NCI-H146 (cell line): ENCODE measurements at regions not wholly inside any gene's neighbourhood (a gene's known extent, or its start where the extent isn't known, plus 50 kb on each side); places are given as distances from the start of the nearest gene placed in this dataset.
"Not testable (repeated sequence)": the region's sequence is repeated elsewhere in the genome, so short reads cannot be mapped to it uniquely, and the experiment has no call there.

Source experiments
- DNase-seq: peaks from one replicate; lab custom pipeline; 2025; lab: John Stamatoyannopoulos, UW

- no peak for DNase-seq
Measured at GRCh38 chrX:77160301-77160700, 286.9 kb upstream of the FGF16 start.

GRCh38 chrX:77162777-77163176, 284.4 kb upstream of the FGF16 start:
- DNase-seq = no peak

DNA sequence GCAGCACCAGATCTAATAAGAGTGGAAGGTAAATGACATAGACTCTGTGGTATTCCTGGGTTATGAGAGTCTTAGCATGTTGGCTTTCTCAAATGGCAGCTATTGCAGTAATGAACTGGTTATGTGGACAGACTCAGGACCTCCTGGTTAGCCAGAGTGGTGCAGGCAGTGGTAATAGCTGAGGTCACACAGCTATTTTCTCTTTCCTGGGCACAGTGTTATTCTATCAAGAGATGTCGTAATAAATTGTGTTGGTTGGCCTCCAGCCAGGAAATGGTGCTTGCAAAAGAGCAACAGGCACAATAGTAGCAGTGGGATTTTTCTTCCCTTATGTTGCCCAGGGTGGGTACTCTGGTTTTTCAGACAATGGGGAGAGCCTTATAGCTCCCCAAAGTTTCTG, 279.2 kb upstream of the FGF16 start:
- DNase-seq = no peak

DNA sequence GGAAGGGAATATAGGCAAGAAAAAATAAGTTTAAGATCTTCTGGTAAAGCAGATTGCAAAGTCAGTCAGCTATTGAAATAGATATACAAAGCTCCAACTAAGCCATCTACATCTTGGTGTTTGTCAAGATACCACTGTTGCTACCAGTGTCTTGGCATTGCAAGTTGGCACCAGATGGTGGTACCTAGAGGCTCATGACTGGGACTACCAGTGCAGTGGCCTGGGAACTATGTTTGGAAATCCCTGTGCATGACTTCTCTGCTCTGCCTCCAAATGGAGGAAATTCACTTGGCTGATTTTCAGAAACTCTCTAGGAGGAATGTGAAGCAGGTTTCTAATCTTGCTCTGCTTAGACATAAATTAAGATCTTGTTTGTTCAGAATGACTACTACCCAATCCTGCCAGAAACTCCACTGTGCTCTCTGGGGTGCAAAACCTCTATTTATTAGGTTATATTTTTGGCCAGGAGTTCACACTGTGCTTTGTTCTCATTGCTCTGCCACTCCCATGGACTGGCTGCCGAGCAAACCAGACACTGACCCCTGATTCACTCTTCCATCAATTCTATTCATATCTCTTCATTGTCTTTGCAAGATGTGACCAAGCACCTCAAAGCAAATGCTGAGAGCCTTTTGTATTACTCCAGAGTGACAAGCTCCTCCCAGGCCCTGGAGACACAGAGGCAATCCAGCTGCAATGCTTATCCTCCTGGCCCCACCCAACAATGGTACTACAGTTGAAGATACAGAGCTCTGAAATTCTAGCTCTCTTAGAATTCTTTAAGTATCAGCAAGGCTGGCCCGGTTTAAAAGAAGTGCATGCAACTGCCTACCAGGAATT, 272.3 kb upstream of the FGF16 start:
- no peak for DNase-seq

DNA sequence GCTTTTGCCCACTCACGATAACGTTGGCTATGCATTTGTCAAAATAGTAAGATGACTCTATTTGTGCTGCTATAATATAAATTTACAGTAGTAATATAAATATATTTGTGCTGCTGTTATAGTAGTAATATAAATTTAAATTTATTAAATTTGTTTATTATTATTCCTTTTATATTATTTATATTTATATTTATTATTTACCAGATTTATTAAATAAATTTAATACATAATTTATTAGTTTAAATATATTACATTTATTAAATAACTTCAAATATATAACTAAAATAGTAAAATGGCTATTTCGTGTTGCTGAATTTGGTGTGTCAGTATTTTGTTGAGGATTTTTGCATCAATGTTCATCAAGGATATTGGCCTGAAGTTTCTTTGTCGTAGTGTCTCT, 246.5 kb upstream of the FGF16 start:
- no peak for DNase-seq

GRCh38 chrX:77223046-77223445, 224.1 kb upstream of the FGF16 start:
- no peak for DNase-seq

DNA sequence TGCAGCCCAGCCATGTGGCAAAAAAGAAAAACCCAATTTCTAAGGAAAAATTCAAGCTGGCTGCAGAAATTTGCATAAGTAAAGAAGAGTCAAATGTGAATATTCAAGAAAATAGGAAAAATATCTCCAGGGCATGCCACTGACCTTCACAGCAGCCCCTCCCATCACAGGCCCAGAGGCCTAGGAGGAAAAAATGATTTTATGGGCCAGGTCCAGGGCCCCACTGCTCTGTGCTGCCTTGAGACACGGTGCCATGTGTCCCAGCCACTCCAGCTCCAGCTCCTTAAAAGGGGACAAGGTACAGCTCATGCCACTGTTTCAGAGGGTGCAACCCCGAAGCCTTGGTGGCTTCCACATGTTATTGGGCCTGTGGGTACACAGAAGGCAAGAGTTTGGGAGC, 182.7 kb upstream of the FGF16 start:
- DNase-seq = no peak

DNA sequence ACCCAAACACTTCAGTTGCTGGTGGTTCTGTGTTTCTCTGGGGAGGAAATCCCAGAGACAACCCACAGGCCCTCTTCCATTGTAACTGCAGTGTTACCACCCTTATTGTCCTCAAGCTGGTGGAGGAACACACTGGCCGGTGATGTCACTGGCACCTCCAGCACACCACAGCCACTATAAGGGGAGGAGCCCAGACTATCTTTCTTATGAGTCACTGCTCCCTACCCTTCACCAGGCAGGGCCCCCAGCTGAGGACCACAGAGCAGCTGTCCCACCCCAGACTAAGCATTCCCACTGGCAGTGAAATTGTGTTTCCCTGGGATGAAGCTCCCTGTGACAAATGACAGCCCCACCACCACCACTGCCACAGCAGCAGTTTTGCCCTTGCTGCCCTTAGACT, 171.8 kb upstream of the FGF16 start:
- DNase-seq = no peak

- DNase-seq = no peak
Measured at GRCh38 chrX:77276742-77277141, 170.4 kb upstream of the FGF16 start.

GRCh38 chrX:77277911-77278310, 169.3 kb upstream of the FGF16 start:
- DNase-seq = no peak

DNA sequence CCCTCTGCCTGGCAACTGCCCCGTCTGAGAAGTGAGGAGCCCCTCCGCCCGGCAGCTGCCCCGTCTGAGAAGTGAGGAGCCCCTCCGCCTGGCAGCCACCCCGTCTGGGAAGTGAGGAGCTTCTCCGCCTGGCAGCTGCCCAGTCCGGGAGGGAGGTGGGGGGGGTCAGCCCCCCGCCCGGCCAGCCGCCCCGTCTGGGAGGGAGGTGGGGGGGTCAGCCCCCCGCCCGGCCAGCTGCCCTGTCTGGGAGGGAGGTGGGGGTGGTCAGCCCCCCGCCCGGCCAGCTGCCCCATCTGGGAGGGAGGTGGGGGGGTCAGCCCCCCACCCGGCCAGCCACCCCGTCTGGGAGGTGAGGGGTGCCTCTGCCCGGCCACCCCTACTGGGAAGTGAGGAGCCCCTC, 167.8 kb upstream of the FGF16 start:
- DNase-seq = not testable (repeated sequence)

GRCh38 chrX:77293331-77293995, 153.7 kb upstream of the FGF16 start:
- no peak for DNase-seq

GRCh38 chrX:77298296-77298695, 148.9 kb upstream of the FGF16 start:
- no peak for DNase-seq

- no peak for DNase-seq
Measured at GRCh38 chrX:77298790-77299189, 148.4 kb upstream of the FGF16 start.

- DNase-seq = no peak
Measured at GRCh38 chrX:77299549-77299948, 147.6 kb upstream of the FGF16 start.

DNA sequence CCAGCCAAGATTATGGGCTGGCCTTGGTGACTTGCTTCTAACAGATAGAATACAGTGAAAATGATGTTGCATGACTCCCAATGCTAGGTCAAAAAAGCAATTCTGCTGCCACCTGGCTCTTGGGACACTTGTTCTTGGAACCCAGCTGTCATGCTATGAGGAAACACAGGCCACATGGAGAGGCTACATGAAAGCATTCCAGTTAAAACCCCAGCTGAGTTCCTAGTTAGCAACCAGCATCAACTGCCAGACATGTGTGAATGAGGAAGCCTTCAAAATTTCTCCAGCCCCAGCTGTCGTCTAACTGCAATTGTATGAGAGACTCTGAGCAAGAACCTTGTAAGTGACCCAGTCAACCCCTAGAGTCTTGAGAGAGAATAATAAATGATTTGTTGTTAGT, 105.2 kb upstream of the FGF16 start:
- DNase-seq = no peak

GRCh38 chrX:77346859-77347258, 100.3 kb upstream of the FGF16 start:
- no peak for DNase-seq

- no peak for DNase-seq
Measured at GRCh38 chrX:77347572-77347971, 99.6 kb upstream of the FGF16 start.

- no peak for DNase-seq
Measured at GRCh38 chrX:77389891-77390290, 57.3 kb upstream of the FGF16 start.

DNA sequence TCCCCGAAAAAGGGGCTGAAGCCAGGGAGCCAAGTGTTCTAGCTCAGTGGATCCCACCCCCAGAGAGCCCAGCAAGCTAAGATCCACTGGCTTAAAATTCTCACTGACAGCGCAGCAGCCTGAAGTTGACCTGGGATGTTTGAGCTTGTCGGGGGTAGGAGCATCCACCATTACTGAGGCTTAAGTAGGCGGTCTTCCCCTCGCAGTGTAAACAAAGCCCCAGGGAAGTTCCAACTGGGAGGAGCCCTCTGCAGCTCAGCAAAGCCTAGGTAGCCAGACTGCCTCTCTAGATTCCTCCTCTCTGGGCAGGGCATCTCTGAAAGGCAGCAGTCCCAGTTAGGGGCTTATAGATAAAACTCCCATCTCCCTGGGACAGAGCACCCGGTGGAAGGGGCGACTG, 56.8 kb upstream of the FGF16 start:
- not testable (repeated sequence) for DNase-seq

- no peak for DNase-seq
Measured at GRCh38 chrX:77396781-77397180, 50.4 kb upstream of the FGF16 start.
